ENCODE measurements at regions not wholly inside any gene's neighbourhood (a gene's known extent, or its start where the extent isn't known, plus 50 kb on each side); places are given as distances from the start of the nearest gene placed in this dataset.

DNA sequence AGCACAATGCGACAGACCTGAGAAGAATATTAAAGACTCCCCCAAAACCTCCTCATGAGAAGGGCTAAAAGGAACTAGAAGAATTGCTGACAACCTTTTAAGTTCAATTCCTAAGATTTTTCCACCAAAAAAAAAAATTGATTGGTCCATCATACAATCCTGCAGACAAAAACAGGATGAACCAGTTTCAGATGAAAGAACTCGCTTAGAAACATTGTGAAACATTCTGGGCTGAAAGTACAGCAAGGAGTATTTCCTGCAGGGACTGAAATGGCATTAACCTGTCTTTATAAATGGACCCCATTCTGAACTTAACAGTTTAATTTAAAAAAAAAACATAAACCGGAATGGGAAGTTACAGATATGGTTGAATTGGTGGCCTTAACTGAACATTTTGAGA, 96.0 kb upstream of the FAM174B start:
- in situ Hi-C loops (cut with MboI; ENCODE audit: low sequenced_read_pairs): no loop called here
- intact Hi-C loops (cut with micrococcal nuclease): no loop called here
- ATAC-seq (ENCODE audit: low read depth): no peak
- no TSS peak for BruUV-seq (replicated peaks)
- no peak overlapping the region for H3K23ac ChIP-seq (ENCODE audit: low read depth, low read length)
- no peak for TF ChIP-seq CEBPB (IDR thresholded peaks at IDR 0.05; ENCODE audit: low read depth, low read length)
- no peak for TF ChIP-seq MXI1 (IDR thresholded peaks at IDR 0.05; ENCODE audit: borderline replicate concordance, low read depth, low read length)
- no peak for TF ChIP-seq CHD1 (IDR thresholded peaks at IDR 0.05; ENCODE audit: low read depth, low read length)
- TF ChIP-seq, protein P1, sequence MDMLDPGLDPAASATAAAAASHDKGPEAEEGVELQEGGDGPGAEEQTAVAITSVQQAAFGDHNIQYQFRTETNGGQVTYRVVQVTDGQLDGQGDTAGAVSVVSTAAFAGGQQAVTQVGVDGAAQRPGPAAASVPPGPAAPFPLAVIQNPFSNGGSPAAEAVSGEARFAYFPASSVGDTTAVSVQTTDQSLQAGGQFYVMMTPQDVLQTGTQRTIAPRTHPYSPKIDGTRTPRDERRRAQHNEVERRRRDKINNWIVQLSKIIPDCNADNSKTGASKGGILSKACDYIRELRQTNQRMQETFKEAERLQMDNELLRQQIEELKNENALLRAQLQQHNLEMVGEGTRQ (IDR thresholded peaks at IDR 0.05; ENCODE audit: low read depth, low read length): no peak
- TF ChIP-seq, protein P2, sequence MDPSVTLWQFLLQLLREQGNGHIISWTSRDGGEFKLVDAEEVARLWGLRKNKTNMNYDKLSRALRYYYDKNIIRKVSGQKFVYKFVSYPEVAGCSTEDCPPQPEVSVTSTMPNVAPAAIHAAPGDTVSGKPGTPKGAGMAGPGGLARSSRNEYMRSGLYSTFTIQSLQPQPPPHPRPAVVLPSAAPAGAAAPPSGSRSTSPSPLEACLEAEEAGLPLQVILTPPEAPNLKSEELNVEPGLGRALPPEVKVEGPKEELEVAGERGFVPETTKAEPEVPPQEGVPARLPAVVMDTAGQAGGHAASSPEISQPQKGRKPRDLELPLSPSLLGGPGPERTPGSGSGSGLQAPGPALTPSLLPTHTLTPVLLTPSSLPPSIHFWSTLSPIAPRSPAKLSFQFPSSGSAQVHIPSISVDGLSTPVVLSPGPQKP (IDR thresholded peaks at IDR 0.05; ENCODE audit: borderline replicate concordance, low read depth, low read length): no peak
- TF ChIP-seq MAFK (IDR thresholded peaks at IDR 0.05; ENCODE audit: low read depth, low read length): no peak
- no peak for TF ChIP-seq BHLHE40 (IDR thresholded peaks at IDR 0.05; ENCODE audit: low read depth, low read length)
- no peak for TF ChIP-seq POLR2A (IDR thresholded peaks at IDR 0.05; ENCODE audit: low read depth, low read length)
- H4K5ac ChIP-seq (ENCODE audit: low read depth, low read length): no peak overlapping the region
- H3K4me2 ChIP-seq (ENCODE audit: low read depth, low read length): no peak overlapping the region
- H4K20me1 ChIP-seq (ENCODE audit: insufficient read depth, low read length): no peaks in the 10 kb centered on the region
- H3K27me3 ChIP-seq (ENCODE audit: control insufficient read depth, insufficient read depth, low read length): no peaks in the 10 kb centered on the region
- H3K9me1 ChIP-seq (ENCODE audit: insufficient read depth, low read length): no peaks in the 10 kb centered on the region
- dilution Hi-C loops (cut with HindIII; ENCODE audit: low sequenced_read_pairs, unreplicated experiment): no loop called here
- no peak overlapping the region for H3K14ac ChIP-seq (replicated peaks; ENCODE audit: low read depth, low read length)
- H4K91ac ChIP-seq (ENCODE audit: insufficient read depth, low read depth, low read length): no peak overlapping the region
- no peaks in the 10 kb centered on the region for H3K9me3 ChIP-seq (ENCODE audit: control insufficient read depth, insufficient read depth, low read length)
- no peak overlapping the region for H3K27ac ChIP-seq (ENCODE audit: insufficient read depth, low read length)
- H2AK9ac ChIP-seq (replicated peaks; ENCODE audit: low read depth, low read length, poor library complexity): no peak overlapping the region
- no CpG with 5 or more reads among the region's 3 CpGs for WGBS, 2 experiments (ENCODE audit: extremely low coverage in 2 of 2, insufficient read length in 1 of 2)
- no peak overlapping the region for H3K18ac ChIP-seq (ENCODE audit: low read depth, low read length)
- H2BK120ac ChIP-seq (ENCODE audit: low read depth, low read length): no peak overlapping the region
- no peak overlapping the region for H3K9ac ChIP-seq (ENCODE audit: low read depth, low read length)
- CTCF ChIA-PET: interaction anchor here (0.6 kb wide), 1 partner anchor 144 kb away, joined by 3 read pairs; no protein-coding TSS in a partner anchor
- H3K4me1 ChIP-seq (ENCODE audit: control insufficient read depth, insufficient read depth, low read length): no peaks in the 10 kb centered on the region
- no peaks in the 10 kb centered on the region for H3K36me3 ChIP-seq (ENCODE audit: control insufficient read depth, insufficient read depth, low read length)
- no peak overlapping the region for H3K4ac ChIP-seq (ENCODE audit: low read depth, low read length)
- H2BK5ac ChIP-seq (ENCODE audit: low read depth, low read length, poor library complexity, severe bottlenecking): no peak overlapping the region
- DNase-seq: no peak
- H3K79me1 ChIP-seq (ENCODE audit: low read depth in 1 of 2, low read length in 2 of 2): no peaks in the 10 kb centered on the region
- H3K4me3 ChIP-seq (ENCODE audit: insufficient read depth, low read depth, low read length): no peak overlapping the region
- POLR2A ChIA-PET (ENCODE audit: unreplicated experiment): no interaction called here
- H2AFZ ChIP-seq (replicated peaks; ENCODE audit: low read length, poor library complexity): no peak overlapping the region
- no peak overlapping the region for H2AK5ac ChIP-seq (ENCODE audit: low read depth, low read length)
- H2BK15ac ChIP-seq (ENCODE audit: low read depth, low read length): no peak overlapping the region
- no peak overlapping the region for H4K8ac ChIP-seq (ENCODE audit: low read depth in 2 of 2, low read length in 2 of 2)
- H3K56ac ChIP-seq (ENCODE audit: extremely low read depth, insufficient read depth, low read length): no peak overlapping the region
- H2BK20ac ChIP-seq (ENCODE audit: low read depth, low read length): no peak overlapping the region
